ENCODE measurements at regions not wholly inside any gene's neighbourhood (a gene's known extent, or its start where the extent isn't known, plus 50 kb on each side); places are given as distances from the start of the nearest gene placed in this dataset.
"Not testable (repeated sequence)": the region's sequence is repeated elsewhere in the genome, so short reads cannot be mapped to it uniquely, and the experiment has no call there.

DNA sequence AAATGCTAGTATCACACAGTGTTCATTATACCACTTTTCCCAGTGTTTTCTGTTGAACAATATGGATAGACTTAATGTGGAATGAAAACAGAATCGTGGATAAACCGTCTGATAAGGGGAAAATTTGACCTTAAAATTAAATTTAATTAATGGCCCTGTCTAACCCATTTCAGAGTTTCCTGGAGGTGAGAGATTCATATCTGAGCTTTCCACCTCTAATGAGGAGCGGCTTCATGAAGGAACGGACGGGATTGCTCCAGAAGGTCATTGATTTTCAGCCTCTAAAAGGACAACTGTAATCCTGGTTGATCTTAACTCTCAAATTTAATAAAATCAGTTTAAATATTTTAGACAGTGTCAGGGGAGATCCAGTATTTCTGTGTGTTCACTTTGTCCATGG, 874.9 kb downstream of the GRID1 start:
- no peak for DNase-seq

DNA sequence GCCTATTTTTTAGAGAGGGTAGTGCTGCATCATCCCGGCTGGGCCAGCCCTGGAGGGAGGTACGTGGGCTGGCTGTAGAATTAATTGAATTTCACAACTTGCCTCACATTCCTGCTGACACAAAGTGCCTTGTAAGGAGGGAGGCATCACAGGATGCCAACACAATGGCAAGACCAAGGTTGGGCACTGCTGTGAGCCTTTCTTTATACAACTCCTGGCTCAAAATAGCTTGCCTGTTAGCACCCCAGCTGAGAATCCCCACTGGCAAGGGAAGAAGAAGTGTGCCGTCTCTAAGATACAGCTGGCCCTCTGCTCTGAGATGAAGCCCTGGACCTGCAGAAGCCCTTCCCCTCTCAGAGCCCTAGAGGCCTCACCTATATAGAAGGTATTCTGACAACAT, 873.9 kb downstream of the GRID1 start:
- no peak for DNase-seq

DNA sequence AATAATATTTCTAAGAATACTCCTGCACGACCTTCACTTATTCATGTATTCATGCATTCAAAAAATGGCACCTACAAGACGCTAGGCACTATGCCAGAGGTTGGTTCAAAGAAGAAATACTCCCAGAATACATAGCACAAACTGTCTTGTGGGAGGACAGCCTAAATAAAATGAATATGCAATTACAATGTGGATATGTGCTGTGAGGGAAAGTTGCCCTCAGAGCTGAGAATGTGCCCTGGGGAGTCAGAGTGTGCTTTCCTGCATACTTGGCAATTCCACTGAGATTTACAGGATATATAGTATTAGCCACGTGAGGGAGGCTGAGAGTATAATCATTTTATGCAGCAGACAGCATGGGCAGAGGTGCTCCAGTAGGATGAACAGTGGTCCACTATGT, 872.9 kb downstream of the GRID1 start:
- no peak for DNase-seq

DNA sequence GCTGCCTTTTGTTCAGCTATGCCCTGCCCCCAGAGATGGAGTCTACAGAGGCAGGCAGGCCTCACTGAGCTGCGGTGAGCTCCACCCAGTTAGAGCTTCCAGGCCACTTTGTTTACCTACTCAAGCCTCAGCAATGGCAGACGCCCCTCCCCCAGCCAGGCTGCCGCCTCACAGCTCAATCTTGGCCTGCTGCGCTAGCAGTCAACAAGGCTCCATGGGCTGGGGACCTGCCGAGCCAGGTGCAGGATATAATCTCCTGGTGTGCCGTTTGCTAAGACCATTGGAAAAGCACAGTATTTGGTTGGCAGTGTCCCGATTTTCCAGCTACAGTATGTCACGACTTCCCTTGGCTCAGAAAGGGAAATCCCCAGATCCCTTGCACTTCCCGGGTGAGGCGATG, 862.0 kb downstream of the GRID1 start:
- DNase-seq = not testable (repeated sequence)

DNA sequence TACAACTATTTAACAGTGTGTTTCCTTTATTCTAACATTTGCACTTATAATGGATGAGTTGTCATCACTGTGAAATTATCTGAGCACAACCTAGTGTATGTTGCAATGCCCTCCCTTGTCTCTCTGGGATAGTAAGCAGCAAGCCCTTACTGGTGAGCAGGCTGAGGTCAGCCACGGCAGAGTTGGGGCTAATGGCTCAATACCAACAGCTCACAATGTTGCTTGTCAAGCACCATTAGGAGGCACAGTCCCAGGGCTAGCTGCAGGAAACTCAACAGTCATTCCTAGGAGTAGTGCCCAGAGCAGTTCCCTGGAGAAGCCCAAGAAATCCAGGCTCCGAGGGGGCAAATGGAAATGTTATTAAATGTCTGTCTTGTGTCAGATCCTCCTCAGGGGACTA, 858.4 kb downstream of the GRID1 start:
- DNase-seq = no peak

DNA sequence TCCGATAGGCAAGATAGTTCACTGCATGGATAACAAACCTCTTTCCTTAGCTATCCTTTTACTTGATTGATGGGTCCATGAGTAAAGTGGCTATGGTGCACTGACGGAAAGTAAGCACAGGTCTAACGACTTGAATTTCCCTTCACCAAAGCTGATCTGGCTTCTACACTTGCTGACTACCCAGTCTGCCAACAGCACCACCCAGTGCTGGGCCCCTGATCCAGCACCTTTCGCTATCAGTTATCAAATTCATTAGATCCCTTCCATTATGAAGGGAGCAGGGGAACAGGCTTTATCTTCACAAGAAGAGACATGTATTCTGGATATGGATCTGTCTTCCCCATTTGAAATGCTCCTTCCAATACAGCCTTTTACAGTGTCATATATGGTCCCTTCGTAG, 855.9 kb downstream of the GRID1 start:
- DNase-seq = no peak

DNA sequence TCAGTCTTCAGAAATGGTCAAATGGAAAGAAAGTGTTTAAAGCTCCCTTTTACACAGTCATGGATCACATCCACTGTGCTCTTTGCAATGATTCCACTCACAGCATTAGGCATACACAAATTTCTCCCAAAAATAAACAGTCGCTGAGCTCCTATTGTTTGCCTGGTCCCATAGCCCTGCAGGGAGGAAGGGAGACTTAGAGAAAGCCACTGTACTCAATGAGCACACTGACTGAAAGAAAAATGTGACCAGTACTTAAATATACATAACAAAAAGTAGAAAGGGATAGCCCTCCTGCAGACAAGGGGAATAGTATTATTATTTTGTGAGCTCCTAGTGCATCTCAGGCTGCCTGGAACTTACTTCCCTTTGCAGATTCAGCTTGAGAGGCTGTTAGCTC, 853.2 kb downstream of the GRID1 start:
- DNase-seq = no peak

DNA sequence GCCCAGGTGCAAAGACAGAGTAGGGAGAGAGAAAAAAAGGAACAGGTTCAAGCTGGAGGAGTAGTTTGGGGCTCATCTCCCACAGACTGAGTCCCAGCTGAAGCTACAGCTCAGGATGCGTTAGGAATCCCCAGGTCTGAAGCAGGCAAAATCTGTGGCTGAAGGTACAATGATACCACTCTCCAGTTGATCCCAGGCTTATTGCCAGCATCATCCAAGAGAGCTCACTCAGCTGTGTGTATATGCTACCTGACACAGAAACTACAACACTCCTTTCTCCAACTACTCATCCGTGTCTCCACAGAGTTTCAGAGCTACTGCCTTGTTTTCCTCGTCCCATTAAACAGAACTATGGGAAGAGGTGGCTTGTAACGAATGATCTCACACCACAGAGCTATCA, 851.3 kb downstream of the GRID1 start:
- DNase-seq = no peak

DNA sequence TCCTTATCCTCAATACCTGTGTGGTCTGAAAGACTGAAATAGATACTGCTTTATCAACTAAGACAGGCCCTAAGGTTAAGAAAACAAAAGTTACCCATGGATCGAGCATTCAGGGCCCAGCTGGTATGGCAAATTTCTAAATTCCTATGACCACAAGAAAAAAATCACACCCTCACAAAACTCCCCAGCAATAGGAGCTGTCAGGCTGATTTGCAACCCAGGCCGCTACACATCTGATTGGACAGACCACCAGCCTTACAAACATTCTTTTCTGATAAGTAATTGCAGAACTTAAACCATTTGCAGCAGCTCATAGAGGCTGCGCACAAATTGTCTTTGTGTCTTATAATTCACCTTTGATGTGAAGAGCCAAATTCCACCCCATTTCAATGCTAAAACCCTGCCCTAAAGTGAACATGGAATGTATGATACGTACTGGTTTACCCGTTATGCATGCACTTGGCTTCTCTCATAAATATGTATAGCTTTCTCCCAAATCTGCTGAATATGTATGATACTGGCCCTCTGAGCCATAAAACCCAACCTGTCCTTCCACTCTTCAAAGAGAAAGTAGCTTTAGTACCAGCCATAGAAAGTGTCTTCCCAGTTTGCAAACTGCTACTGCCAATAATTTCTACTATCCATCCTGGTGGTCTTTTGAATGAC, 842.5 kb downstream of the GRID1 start:
- DNase-seq = no peak

DNA sequence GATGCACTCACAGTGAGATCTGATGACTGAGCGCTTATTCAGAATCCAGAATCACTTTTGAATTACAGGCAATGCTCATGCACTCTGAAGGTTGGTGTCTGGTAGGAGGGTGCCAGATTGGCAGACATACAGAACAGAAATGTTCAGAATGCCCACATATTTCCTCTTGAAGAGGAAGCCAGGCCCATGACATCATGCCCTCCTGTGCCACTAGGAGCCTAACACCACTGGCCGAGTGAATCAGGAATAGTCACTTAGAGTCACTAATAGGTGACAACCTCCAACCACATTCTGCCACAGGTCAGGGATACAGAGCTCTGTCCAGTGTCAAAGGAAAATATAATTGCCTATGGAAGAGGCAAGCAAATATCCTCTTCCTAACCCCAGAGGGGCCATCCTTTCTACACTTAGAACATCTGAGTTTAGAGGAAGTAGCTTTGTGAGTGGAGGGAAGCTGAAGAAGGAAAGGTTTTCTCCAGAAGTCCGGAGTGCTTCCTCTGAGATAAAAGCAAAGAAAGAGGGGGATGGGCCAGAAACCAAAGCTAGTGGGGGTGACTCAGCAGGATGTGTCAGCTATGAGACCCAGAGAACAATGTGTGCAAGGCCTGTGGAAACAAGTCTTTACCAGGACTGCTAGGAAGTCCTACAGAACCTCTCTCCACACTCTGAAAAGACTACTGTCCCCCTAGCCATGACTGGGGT, 838.8 kb downstream of the GRID1 start:
- DNase-seq = peak; percentile 33

DNA sequence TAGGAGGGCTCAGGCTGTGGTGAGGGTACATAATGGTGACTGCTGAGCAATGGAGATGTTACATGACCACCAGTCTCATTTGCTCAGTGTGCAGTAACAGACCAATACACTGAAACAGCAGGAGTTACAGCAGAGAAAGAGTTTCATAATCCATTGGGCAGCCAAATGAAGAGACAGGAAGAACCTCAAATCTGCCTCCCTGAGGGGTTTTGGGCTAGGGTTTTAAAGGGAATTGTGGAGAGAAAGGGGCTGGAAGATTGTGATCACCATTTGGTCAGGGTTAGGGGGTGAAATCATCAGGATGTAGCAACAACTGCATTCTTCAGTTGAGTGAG, 838.3 kb downstream of the GRID1 start:
- DNase-seq = no peak

DNA sequence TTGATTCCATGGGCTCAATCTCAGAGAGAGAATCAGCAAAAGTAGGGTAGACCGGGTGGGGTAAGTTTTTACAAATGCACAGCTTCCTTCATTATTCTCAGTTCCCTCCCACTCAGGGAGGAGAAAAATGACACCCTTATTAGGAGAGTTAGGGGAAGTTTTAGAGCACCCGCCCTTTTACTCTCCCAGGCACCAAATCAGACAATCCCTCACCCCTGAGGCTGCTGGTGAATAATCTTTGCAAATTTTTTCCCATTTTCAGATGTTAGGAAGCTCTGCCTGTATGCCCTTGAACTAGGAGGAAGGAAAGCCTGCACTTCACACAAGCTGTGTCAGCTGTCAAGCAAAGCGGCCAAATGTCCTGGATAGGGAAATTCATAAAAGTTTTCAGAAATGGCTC, 834.9 kb downstream of the GRID1 start:
- no peak for DNase-seq

DNA sequence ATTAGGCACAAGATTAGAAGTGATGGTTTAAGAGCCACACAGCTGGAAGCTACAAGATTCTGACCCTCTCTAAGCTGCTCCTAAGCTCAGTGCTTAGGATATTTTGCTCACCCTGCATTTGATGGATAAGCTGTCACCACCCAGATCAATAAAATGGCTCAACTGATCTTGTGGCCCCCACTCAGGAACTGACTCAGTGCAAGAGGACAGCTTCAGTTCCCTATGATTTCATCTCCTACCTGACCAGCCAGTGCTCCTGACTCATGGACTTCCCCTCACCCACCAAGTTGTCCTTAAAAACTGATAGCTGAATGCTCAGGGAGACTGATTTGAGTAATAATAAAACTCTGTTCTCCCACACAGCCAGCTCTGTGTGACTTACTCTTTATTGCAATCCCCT, 833.8 kb downstream of the GRID1 start:
- no peak for DNase-seq

DNA sequence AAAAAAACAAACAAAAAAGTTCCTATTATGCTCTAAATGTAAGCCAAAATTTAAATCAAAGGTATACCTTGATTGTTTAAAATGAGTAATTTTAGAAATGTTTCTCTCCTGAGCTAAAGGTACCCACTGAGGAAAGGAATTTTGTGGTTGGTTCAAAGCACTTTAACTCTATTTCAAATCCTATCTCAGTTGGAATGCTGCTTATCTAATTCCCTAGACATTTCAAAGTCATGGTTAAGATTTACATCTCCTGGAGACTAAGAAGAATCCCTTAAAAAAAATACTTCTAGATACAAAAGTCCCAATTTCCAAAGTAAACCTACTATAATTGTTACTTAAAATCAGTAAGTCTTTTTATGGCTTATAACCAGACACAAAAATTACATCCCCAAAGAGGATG, 830.7 kb downstream of the GRID1 start:
- DNase-seq = no peak

DNA sequence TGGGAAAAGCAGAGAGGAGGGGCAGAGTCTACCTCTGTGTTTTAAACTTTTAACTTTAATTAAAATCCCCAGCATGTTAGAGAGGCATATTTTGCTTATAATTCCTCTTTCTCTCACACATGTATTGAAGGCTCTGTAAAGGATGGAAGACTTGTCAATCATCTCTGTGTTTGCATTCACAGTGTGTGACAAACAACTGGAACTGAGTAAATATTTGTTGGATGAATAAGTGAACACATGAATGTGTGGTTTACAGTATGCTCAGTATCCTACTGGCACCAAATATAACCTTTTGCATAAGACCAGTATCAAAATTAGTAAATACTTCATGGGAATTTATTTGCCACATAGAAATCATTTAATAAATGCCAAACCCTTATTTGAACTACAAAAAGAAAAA, 829.0 kb downstream of the GRID1 start:
- DNase-seq = no peak

DNA sequence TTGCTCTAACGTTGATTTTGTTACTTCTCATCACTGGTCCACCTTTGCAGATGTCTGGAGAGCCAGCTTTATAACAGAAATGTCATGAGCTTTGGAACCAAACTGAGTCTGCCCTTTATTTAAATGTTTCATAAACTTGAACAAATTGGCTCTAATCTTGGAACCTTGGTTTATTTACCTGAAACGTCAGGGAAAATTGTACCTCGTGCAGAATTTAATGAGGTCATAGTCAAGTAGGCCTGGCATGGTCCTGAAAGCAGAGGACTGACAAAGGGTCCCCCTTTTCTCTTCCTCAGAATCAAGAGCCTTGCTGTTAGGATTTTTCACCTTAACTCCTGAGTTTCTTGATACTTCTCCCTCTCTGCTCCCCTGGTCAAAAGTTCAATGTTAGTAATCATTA, 828.0 kb downstream of the GRID1 start:
- DNase-seq = no peak

DNA sequence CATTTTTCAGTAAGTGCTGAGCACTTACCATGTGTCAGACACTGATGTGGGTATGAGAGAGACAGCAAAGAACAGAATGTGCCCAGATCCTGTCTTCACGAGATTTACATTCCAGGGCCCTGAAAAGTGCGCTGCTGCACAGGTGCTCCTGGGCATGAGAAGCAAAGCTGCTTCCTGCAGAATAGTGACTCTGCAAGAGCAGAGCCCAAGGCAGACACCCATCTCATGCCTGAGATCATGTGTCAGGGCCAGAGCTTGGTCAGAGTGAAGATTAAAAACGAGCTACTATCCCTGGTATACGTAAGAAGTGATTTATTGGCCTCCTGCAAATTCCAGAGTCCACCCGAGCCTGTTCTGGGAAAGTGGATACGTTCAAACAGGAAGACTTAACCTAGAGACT, 824.4 kb downstream of the GRID1 start:
- DNase-seq = no peak

DNA sequence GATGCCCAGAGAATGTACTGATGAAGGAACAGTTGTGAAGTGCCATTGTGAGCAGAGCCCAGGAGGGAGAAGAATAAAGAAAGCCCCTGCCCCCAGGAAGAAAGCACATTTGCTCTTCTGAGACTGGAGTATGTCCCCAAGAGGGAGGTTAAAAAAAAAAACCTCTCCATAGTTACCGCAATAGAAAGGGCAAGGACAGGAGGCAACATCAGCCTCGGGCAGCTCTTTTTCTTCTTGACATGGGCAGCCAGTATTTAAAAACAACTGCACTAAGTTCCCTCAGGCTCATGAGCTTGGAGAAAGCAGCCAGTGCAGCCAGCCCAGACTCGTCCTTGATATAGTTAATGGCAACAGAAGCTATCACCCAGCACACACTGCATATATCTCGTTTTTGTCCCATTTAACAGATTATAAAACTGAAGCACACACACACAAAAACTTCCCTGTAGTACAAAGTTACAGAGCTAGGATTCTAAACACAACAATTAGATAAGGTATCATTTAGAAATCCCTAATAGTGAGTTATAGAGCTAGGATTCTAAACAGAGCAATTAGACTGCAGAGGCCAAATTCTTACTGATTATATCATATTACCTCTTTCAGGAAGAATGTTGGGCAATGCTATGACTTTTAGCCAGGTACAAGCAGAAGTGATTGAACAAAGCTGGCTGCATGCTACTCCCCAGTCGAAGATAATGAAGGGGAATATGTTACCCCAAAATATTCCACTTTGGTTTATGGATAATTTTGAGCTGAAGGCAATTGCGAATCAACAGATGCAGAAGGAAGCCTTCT, 823.5 kb downstream of the GRID1 start:
- DNase-seq = no peak

DNA sequence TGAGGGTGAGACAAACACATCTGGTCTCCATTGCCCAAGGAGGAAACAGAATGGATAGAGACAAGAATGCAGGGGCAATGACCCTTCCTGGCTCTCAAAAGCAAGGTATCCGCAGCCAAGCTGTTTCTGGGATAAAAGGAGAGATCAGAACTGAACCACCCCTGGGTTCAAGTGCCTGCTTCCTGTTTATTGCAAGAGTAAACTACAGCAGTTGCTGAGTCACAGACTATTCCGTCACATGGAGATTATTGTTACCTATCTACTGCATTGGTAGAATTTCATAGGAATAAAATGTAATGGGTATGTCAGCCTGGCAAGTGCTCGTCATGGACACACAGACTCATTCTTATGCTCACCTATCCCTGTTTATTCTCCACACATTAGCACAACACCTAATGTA, 821.6 kb downstream of the GRID1 start:
- no peak for DNase-seq

DNA sequence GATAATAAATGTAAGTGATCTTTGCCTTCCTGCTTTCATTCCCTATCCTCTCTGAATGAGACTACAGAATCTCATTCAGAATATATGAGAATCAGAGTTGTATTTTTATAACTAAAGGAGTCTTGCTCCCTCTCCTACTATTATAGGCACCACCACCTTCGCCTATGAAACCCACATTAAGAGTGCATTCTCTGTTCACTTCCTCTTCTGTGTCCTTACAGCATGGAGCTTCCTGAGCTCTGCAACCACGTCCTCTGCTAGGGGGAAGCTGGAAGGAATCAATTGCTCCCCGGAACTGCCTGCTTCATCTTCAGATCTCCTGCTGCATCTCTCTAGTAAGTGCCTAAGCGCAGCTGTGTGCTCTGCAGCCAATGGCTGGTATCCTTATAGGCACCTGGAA, 820.7 kb downstream of the GRID1 start:
- DNase-seq = no peak

DNA sequence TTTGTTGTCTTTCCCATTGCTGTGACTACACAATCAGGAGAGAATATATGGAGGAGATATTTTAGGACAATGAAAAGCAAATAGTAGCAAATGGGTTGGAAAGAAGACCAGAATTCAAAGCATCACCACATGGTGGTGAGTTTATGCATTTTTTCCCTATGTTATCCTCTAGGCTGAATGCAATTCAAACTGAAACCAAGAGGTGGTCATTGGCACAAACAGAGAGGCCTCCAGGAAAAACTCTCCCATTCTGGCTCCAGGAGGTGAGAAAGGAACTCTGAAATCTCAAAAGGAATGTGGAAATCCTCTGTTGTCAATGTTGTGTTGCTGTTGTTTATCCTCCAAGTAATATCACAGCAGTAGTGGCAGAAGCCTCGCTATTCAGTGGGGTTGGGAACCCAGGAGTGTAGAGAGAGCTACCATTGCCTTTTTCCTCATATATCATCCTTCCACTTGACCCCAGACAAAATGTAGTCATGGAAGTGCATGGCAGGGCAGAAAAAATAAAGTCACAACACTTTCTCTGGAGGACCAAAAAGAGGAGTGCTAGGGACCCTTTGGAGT, 819.1 kb downstream of the GRID1 start:
- DNase-seq = no peak

DNA sequence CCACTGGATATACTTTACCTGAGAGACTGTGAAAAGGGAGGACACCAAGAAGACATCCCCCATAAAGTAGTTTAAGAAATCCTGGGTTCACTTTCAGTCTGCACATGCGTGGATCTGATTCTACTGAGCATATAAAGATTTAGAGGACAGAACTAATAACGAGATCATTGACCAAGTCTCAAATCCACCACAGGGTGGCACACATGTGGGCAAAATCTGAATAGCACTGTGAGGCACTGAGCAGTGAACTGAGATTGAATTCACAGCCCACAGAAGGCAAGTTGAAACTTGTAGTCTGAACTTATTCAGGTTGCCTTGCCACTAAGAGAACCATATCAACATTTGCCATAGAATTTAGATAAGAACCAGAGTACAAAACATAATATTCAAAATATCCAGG, 818.6 kb downstream of the GRID1 start:
- DNase-seq = peak; percentile 37
